C4-2B (cell line): ENCODE measurements at regions not wholly inside any gene's neighbourhood (a gene's known extent, or its start where the extent isn't known, plus 50 kb on each side); places are given as distances from the start of the nearest gene placed in this dataset.

Experiments used
- ZFX ChIP-seq: fragments of 450-650 bp; IDR thresholded peaks from 2 replicates; pipeline ENCODE4 v1.6.1; 2017
- TF ChIP-seq, protein P1 (sequence below): fragments of 450-650 bp; conservative IDR thresholded peaks from 2 replicates; pipeline ENCODE4 v1.5.1; 2017; ENCODE audit warnings: mild to moderate bottlenecking

DNA sequence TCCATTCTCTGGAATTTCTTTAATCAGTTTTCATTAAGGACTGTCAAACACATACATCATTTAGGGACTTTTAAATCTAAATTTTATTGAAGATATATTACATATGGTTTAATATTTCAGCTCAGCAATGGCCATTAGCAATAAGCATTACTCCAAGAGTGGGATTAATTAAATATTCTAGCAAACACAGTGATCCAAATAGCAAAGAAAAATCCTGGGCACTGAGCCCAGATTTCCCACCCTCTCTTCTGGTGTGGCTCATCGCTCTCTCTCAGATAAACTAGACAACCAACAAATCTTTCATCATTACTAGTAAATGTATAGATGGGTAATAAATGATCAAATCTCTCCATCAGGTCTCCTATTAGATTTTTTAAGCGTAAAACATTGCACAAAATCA lies 53.5 kb upstream of the FOXD3 start:
- TF ChIP-seq, protein P1, sequence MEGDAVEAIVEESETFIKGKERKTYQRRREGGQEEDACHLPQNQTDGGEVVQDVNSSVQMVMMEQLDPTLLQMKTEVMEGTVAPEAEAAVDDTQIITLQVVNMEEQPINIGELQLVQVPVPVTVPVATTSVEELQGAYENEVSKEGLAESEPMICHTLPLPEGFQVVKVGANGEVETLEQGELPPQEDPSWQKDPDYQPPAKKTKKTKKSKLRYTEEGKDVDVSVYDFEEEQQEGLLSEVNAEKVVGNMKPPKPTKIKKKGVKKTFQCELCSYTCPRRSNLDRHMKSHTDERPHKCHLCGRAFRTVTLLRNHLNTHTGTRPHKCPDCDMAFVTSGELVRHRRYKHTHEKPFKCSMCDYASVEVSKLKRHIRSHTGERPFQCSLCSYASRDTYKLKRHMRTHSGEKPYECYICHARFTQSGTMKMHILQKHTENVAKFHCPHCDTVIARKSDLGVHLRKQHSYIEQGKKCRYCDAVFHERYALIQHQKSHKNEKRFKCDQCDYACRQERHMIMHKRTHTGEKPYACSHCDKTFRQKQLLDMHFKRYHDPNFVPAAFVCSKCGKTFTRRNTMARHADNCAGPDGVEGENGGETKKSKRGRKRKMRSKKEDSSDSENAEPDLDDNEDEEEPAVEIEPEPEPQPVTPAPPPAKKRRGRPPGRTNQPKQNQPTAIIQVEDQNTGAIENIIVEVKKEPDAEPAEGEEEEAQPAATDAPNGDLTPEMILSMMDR, result no peak
- no peak for TF ChIP-seq ZFX
